ENCODE measurements at regions not wholly inside any gene's neighbourhood (a gene's known extent, or its start where the extent isn't known, plus 50 kb on each side); places are given as distances from the start of the nearest gene placed in this dataset.

- DNase-seq: no peak
These were observed 392.7 kb upstream of the NFE2L3 start for GRCh38 chr7:25759286-25759685.

- DNase-seq: no peak
These were observed 392.2 kb upstream of the NFE2L3 start for GRCh38 chr7:25759748-25760147.

DNA sequence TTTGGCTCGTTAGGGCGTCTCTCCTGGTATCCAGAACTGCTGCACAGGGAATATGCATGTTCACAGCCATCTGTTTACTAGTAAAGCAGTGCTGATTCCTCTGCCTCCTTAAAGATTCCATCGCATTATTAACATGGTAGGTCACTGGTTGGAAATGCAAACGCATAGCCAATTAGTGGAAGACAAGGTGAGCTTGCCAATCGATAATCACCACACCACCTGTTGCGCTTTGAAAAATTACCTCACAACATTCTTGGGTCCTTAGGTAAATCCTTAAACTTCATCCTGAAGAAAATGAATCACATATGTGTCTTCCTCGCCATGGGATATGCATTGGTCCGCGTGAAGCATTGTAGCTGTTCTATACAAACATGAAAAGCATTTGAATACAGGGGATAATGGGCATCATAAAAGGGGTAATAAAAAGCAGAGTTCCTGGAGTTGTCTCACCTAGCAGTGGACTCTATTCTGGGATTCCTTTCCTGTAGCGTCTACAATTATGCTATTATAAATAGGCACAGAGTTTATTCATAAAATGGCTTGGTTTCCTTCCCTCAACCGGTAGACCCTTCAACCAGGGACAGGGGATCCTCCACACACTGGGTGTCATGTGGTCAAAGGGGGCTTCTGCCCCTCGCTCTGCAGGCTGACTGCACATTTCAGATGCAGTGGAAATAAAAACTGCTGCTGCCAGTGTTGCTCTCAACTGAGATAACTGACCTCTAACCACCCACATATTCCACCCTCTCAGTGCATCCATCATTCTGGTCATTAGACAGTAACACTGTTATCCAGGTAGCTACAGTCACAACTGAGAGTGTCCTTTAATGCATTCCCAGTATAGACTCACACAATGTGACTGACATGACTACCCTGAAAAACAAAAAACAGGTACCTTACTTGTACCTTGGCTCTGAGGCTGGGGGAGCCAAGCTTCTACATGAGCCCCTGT lies 389.2 kb upstream of the NFE2L3 start:
- no peak for DNase-seq

GRCh38 chr7:25763463-25763860 lies 388.5 kb upstream of the NFE2L3 start:
- DNase-seq: no peak

GRCh38 chr7:25765110-25765655 lies 386.8 kb upstream of the NFE2L3 start:
- no peak for DNase-seq

DNA sequence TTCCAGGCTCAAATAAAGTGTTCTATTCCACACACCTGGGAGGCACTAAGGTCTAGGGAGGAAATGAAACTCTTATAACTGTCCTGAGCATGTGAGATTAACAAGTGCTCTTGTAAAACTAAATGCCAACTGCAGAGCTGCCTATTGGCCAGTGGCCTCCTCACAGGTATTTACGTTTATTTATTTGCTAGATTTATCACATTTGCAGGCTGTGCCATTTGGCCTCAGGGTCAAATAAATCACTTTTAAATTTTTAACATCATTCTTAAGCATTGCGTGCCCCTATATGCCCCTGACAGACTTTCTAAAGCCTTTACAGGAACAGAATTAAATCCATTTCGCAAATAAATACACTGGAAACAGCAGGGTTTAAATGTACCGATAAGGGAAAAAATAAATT lies 381.8 kb upstream of the NFE2L3 start:
- no peak for DNase-seq

GRCh38 chr7:25770670-25771069 lies 381.3 kb upstream of the NFE2L3 start:
- DNase-seq: no peak

- DNase-seq: no peak
These were observed 380.5 kb upstream of the NFE2L3 start for GRCh38 chr7:25771491-25771890.

DNA sequence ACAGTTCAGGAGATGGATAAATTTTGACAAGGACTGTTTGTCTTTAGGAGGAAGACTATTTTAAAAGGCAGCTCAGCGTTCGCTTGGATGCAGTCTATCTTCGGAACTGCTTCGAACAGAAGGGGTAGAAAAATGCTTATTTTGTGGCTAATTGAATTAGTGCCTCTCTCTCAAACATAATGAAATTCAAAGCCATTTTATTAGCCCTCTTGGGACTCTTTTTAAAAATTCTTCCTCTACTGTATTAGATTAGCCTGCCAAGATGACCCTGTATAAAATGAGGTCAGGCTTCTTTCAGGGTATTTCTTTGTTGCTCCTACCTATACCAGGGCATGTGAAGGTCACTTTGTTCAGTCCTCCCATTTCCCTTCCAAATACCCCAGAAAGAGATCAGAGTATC lies 379.2 kb upstream of the NFE2L3 start:
- no peak for DNase-seq

DNA sequence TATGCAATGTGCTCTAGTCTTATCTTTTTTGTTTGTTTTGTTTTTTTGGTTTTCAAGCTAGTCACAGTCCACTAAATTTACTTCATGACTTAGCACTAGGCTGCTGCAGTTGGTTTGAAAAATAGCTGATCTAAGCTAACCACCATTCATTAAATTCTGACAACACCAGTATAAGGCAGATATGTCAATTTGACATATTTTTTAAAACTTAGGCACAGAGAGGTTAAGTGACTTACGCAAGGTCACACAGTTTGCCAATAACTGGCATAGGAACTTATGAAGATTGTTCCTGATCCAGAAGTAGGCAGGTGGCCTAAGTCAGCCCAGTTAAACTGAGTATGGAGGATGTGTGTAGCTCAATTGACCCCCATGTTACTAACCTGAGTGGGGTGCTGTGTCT lies 377.3 kb upstream of the NFE2L3 start:
- no peak for DNase-seq

- DNase-seq: no peak
These were observed 376.4 kb upstream of the NFE2L3 start for GRCh38 chr7:25775570-25775969.

DNA sequence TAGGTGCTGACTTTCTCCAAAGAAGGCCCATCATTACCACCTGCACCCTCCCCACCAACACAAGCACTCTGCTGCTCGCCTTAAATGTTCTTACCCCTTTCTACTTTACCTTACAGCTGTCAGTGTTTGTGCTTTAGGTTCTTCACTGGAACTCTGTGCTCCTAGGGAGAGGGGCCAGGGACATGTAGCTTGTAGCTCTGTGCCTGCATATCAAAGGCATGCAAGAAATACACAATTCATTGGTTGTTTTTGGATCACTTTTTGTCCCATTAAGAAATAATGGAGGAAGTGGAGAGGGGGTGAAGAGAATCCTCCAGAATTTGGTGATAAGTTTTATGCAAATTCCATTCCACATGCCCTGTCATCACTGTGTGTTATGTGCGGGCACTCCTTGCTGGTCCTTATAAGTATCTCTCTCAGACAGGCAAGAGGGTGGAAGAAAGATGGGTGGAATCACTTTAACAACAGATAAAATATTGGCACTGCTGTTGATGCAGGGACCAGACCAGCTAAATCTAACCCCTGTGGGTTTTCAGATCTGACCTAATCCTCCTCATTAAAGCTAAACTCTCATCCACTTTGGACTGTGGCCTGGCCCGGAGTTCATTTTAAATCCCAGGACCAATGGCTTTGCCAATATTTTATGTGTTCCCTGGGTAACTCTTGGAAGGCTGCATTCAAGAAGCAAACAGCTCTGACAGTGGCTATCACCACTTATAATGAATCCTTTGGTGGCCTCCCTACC lies 375.8 kb upstream of the NFE2L3 start:
- no peak for DNase-seq

DNA sequence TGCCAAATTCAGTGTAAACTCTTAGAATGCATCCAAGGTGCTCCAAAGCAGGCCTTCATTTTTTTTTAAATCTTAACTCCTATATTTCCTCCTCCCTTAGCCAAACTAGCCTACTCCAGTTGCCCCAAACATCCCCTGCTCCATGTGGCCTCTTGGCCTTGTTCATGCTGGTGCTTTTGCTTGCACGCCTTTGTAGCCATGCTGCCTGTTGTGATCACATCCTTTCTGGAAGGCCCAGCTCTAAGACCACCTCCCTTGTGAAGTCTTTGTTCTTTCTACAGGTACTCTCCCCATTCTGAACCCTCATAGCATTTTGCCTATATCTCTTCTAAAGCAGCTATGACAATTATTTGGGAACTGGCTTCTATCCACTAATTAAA lies 375.3 kb upstream of the NFE2L3 start:
- DNase-seq: no peak

DNA sequence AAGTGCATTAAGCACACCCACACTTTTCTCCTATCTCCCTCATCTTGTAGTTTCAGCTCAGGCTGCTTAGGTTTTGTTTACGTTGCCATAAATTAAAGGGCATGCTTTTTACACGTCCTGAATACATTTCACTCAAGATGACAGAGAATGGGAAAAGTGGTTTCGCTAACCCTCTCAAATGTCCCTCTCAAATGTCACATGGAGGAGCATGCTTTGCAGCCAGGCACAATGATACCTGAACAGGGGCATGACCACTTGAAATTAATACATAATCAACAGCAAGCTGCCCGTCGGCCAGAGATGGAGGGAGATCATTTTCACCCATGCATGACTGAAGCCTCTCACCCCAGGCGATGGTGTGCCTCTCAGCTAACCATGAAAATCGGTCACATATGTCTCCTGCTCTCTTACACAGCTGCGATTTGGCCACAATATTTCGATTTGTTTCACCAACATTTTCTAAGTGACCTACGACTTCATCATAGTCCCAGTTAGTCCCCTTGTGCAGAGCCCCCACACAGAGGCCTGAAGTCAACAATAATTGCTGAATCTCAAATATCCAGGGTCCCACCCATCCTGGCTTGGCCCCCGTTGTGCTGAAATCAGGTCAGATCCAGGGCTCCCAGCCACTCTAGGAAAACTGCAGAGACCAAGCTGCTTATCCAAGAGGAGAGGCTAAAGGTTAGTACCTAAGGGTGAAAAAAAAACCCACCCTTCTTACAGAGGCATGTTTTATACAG lies 373.9 kb upstream of the NFE2L3 start:
- DNase-seq: no peak

DNA sequence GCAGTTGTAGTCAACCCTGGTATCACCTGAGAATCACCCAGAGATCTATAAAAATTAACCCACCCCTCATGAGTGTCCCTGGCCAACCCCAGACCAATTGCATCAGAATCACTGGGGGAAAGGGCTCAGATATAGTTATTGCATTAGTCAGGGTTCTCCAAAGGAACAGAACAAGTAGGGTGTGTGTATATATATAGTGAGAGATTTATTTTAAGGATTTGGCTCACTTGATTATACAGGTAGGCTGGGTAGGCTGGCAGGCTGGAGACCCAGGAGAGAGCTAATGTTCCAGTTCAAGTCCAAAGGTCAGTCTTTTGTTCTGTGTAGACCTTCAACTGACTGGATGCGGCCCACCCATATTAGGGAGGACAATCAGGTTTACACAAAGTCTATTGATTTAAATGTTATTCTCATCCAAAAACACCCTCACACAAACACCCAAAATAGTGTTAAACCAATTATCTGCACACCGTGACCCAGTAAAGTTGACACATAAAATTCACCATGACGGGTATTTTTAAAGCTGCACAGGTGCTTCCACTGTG lies 372.9 kb upstream of the NFE2L3 start:
- DNase-seq: no peak

DNA sequence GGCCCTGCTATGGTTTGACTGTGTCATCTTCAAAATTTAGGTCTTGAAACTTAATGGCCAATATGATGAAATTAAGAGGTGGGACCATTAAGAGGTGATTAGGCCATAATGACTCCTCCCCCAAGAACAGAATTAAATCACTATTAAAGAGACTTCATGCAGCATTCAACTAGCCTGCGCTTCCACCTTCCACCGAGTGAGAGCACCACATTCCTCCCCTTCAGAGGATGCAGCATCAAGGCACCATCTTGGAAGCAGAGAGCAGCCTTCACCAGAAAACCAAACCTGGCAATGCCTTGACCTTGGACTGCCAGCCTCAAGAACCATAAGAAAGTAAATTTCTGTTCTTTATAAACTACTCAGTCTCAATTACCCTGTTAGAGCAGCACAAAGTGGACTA lies 371.1 kb upstream of the NFE2L3 start:
- no peak for DNase-seq

DNA sequence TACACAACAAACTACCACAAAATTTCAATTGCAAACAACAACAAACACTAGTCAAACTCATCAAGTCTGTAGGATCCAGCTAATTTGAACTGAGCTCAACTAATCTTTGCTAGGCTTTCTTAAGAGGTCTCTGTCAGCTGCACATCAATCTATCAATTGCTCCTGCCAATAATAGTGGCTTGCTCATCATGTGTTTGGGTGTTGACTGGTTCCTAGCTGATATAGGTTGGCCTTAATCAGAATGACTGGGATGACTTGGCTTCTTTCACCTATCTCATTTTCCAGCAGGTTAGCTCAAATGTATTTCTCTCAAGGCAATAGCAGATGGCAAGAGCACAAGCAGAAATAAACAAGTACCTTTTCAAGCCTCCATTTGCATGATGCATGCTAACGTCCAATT lies 370.3 kb upstream of the NFE2L3 start:
- DNase-seq: no peak

- no peak for DNase-seq
These were observed 365.1 kb upstream of the NFE2L3 start for GRCh38 chr7:25786936-25787335.

DNA sequence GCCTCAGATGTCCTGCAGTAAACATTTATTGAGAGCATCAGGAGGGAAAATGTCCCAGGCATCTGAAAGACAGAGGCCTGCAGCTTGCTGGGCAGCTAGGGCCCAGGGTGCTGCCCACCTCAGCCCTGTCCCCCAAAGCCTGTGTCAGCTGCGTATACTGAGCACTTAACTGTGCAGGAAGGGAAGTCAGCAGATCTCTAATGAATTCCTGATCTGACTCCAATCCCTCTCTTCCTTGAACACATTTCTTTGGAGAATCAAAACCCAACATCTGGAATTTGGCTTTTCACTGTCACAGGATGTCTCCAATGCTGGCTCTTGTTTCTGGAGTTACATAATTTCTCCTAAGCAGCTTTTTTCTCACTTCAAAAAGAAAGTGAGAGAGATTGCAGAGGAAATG lies 364.7 kb upstream of the NFE2L3 start:
- no peak for DNase-seq

DNA sequence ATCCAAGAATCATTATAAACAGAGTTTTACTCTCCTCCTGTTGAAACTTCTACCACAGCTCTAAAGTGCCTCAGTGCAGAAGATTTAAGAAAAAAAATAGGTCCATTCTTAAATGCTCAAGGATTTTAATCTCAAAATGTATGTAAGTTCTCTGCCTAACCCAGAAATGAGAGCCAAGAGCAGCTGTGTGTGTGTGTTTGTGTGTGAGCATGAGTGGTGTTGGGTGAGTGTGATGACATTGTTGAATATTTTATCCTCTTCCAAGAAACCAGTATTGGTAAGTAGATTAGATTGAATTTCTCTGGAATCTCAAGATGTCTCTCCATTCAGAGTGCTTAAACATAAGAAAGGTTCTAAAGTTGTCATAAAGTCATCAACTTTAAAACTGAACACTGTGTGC lies 363.6 kb upstream of the NFE2L3 start:
- no peak for DNase-seq

DNA sequence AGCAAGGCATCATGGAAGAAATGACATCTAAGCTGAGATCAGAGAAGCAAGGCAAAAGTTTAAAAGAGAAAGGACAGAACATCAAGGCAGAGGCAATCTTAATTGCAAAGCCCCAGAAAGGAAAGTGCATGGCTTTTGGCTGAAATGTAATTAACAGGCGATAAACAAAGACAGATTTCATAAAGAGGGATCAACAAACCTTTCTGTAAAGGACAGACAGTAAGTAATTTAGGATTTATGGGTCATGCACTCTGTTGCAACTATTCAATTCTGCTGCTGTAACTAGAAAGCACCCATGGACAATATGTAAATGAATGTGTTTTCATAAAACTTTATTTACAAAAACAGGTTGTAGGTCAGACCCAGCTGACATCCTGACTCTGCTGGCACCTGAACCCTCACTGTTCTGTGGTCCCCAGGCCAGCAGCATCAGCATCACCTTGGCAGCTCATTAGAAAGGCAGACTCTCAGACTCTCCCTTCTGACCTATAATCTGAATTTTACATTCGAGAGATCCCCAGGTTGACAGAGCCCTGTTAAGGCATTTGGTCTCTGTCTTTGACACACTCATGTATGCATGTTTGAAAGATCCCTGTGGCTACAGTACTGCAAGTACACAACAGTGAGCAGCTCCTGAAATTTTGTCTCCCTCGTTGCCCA lies 362.9 kb upstream of the NFE2L3 start:
- DNase-seq: no peak
